Body of pancreas (tissue), 4 donors: ENCODE measurements at regions not wholly inside any gene's neighbourhood (a gene's known extent, or its start where the extent isn't known, plus 50 kb on each side); places are given as distances from the start of the nearest gene placed in this dataset.
"Not testable (repeated sequence)": the region's sequence is repeated elsewhere in the genome, so short reads cannot be mapped to it uniquely, and the experiment has no call there.

Experiments
- ATAC-seq: fragments of 150-250 bp; one replicate; pipeline ENCODE4 v1.9.1; 2016
- DNase-seq, 4 donors: peaks; one replicate each; pipeline ENCODE4 v3.0.0-alpha.2; 2019
- H3K27ac ChIP-seq, 4 donors: fragments of 200-600 bp; sonication (generic); 1 replicate in 3 of 4; 2 replicates in 1 of 4; pipeline versions ENCODE4 v1.5.1 to v1.6.1; 2016 to 2019; ENCODE audit warnings: mild to moderate bottlenecking in 1 of 4, mixed read lengths in 1 of 4, moderate library complexity in 1 of 4
- H3K27me3 ChIP-seq, 2 donors: fragments of 200-600 bp; sonication (generic); one replicate each; pipeline ENCODE4 v1.6.0; 2016; ENCODE audit warnings: mild to moderate bottlenecking in 1 of 2
- H3K36me3 ChIP-seq, 2 donors: fragments of 200-600 bp; sonication (generic); replicated peaks in 1 of 2; 2 replicates each; pipeline ENCODE4 v1.5.1; 2016; ENCODE audit warnings: low read depth in 2 of 2; ENCODE audit not compliant: insufficient read depth in 1 of 2
- H3K4me1 ChIP-seq: fragments of 200-600 bp; sonication (generic); one replicate; pipeline ENCODE4 v1.6.0; 2016
- H3K4me3 ChIP-seq, 2 donors: fragments of 200-600 bp; sonication (generic); 1 replicate in 1 of 2; 2 replicates in 1 of 2; pipeline ENCODE4 v1.5.1; 2016 to 2019
- H3K9me3 ChIP-seq, 3 donors: fragments of 200-600 bp; sonication (generic); 1 replicate in 2 of 3; 2 replicates in 1 of 3; pipeline ENCODE4 v1.5.1; 2016
- CTCF ChIP-seq, 7 experiments: fragments of 450-650 bp in 4 of 7; fragments of 200-600 bp in 3 of 7; sonication (generic) in 3 of 7; IDR thresholded peaks; one replicate each; pipeline ENCODE4 v1.5.1; 2016 to 2019; ENCODE audit warnings: antibody characterized with exemption in 7 of 7
- POLR2A ChIP-seq, 3 donors: fragments of 450-650 bp; IDR thresholded peaks; one replicate each; pipeline ENCODE4 v1.6.1; 2016; ENCODE audit warnings: antibody characterized with exemption in 3 of 3, mild to moderate bottlenecking in 2 of 3
- WGBS, 2 donors: methylation state at CpG; one replicate each; pipeline ENCODE4 v1.1.5; 2017; 5-methylcytosine and 5-hydroxymethylcytosine counted together
- intact Hi-C: fragments of 100-400 bp; cut with DNase I; formaldehyde crosslinking; loops from one replicate; pipeline ENCODE4 v1.15.1; 2023

GRCh38 chr4:82124932-82125786 is 248.6 kb downstream of the HNRNPD start:
- H3K27me3 ChIP-seq, result no peaks in the 10 kb centered on the region
- H3K36me3 ChIP-seq, result no peaks in the 10 kb centered on the region
- DNase-seq (no peak), ATAC-seq (no peak)
- H3K4me1 ChIP-seq, result no peaks in the 10 kb centered on the region
- H3K27ac ChIP-seq, result no peak overlapping the region
- 69 to 81% methylated on average over 7 of the region's 7 CpGs for WGBS, 2 donors
- TF ChIP-seq POLR2A (IDR thresholded peaks at IDR 0.05), result no peak
- TF ChIP-seq CTCF (IDR thresholded peaks at IDR 0.05), result no peak
- intact Hi-C loops, result no loop called here
- no peak overlapping the region for H3K4me3 ChIP-seq
- no peaks in the 10 kb centered on the region for H3K9me3 ChIP-seq

- Histone ChIP-seq H3K36me3 (no peaks in the 10 kb centered on the region), H3K9me3 (no peaks in the 10 kb centered on the region), H3K4me3 (no peak overlapping the region), H3K4me1 (no peaks in the 10 kb centered on the region), H3K27me3 (no peaks in the 10 kb centered on the region), H3K27ac (no peak overlapping the region)
- TF ChIP-seq CTCF (IDR thresholded peaks at IDR 0.05) (no peak), POLR2A (IDR thresholded peaks at IDR 0.05) (no peak)
- 48 to 53% methylated on average over 5 of the region's 5 CpGs for WGBS, 2 donors
- ATAC-seq (no peak), DNase-seq (no peak)
- intact Hi-C loops, result no loop called here
Measured at GRCh38 chr4:82124365-82124764, 249.4 kb downstream of the HNRNPD start.

GRCh38 chr4:82123934-82124333 is 249.9 kb downstream of the HNRNPD start:
- Histone ChIP-seq H3K27me3 (no peaks in the 10 kb centered on the region), H3K36me3 (no peaks in the 10 kb centered on the region), H3K4me3 (no peak overlapping the region), H3K27ac (no peak overlapping the region), H3K9me3 (no peaks in the 10 kb centered on the region), H3K4me1 (no peaks in the 10 kb centered on the region)
- 38 to 44% methylated on average over 3 of the region's 3 CpGs for WGBS, 2 donors
- no peak for ATAC-seq
- DNase-seq, result no peak
- intact Hi-C loops, result no loop called here
- TF ChIP-seq POLR2A (IDR thresholded peaks at IDR 0.05), result no peak
- TF ChIP-seq CTCF (IDR thresholded peaks at IDR 0.05), result no peak

- intact Hi-C loops, H3K4me1 ChIP-seq, ATAC-seq, H3K36me3 ChIP-seq, H3K9me3 ChIP-seq, H3K4me3 ChIP-seq, H3K27me3 ChIP-seq, H3K27ac ChIP-seq, DNase-seq: not testable (repeated sequence)
- 74 to 90% methylated on average over 2 to 3 of the region's 3 CpGs for WGBS, 2 donors
Measured at GRCh38 chr4:82115183-82115582, 258.6 kb downstream of the HNRNPD start.

GRCh38 chr4:82108506-82108905 is 265.3 kb downstream of the HNRNPD start:
- no peaks in the 10 kb centered on the region for H3K4me1 ChIP-seq
- WGBS, 2 donors, result 59 to 86% methylated on average over 2 of the region's 2 CpGs

More at GRCh38 chr4:82108506-82108905, 265.3 kb downstream of the HNRNPD start:
- DNase-seq, result no peak
- Histone ChIP-seq H3K9me3 (no peaks in the 10 kb centered on the region), H3K27me3 (no peaks in the 10 kb centered on the region), H3K4me3 (no peak overlapping the region), H3K36me3 (no peaks in the 10 kb centered on the region), H3K27ac (no peak overlapping the region)
- intact Hi-C loops, result no loop called here
- ATAC-seq, result no peak
- TF ChIP-seq CTCF (IDR thresholded peaks at IDR 0.05) (no peak), POLR2A (IDR thresholded peaks at IDR 0.05) (no peak)
